ENCODE measurements at regions not wholly inside any gene's neighbourhood (a gene's known extent, or its start where the extent isn't known, plus 50 kb on each side); places are given as distances from the start of the nearest gene placed in this dataset.

GRCh38 chr18:64720781-64721464 is 572.0 kb upstream of the LINC00305 start:
- intact Hi-C loops (cut with micrococcal nuclease) (no loop called here), in situ Hi-C loops (cut with MboI) (no loop called here)
- Histone ChIP-seq H3K79me2 (ENCODE audit: control insufficient read depth, insufficient read depth, low read length) (no peaks in the 10 kb centered on the region), H3K27ac (ENCODE audit: extremely low read depth, low read depth, low read length) (no peak overlapping the region), H4K20me1 (replicated peaks; ENCODE audit: control insufficient read depth, insufficient read depth, low read length) (no peaks in the 10 kb centered on the region), H3K27me3 (ENCODE audit: control insufficient read depth in 2 of 2, insufficient read depth in 2 of 2, low read length in 2 of 2) (no peaks in the 10 kb centered on the region), H3K4me1 (replicated peaks in 1 of 2; ENCODE audit: control insufficient read depth in 2 of 2, insufficient read depth in 2 of 2, low read length in 2 of 2) (no peaks in the 10 kb centered on the region), H3K36me3 (ENCODE audit: control insufficient read depth, insufficient read depth, low read length) (no peaks in the 10 kb centered on the region), H3K9ac (ENCODE audit: insufficient read depth in 1 of 2, low read depth in 2 of 2, low read length in 2 of 2) (no peak overlapping the region), H2AFZ (ENCODE audit: low read depth, low read length) (no peak overlapping the region), H3K9me3 (replicated peaks; ENCODE audit: control insufficient read depth, insufficient read depth, low read depth, low read length) (no peaks in the 10 kb centered on the region), H3K4me3 (no peak overlapping the region), H3K4me2 (ENCODE audit: insufficient read depth, low read length) (no peak overlapping the region), H3K9me1 (ENCODE audit: control insufficient read depth, insufficient read depth, low read length) (no peaks in the 10 kb centered on the region)
- TF ChIP-seq MYNN (IDR thresholded peaks at IDR 0.05) (no peak), MYNN (CRISPR knock-in tag; IDR thresholded peaks at IDR 0.05) (no peak), ZNF431 (CRISPR knock-in tag; IDR thresholded peaks at IDR 0.05) (no peak), BRD4 (IDR thresholded peaks at IDR 0.05) (no peak), CC2D1A (IDR thresholded peaks at IDR 0.05) (no peak), ZNF436 (CRISPR knock-in tag; IDR thresholded peaks at IDR 0.05) (no peak), SIRT6 (IDR thresholded peaks at IDR 0.05; ENCODE audit: low read depth, low read length) (no peak), SNIP1 (IDR thresholded peaks at IDR 0.05; ENCODE audit: low read depth) (no peak), FOXP4 (CRISPR knock-in tag; IDR thresholded peaks at IDR 0.05; ENCODE audit: borderline replicate concordance) (no peak), MXI1 (IDR thresholded peaks at IDR 0.05; ENCODE audit: low read depth, low read length) (no peak), THRA (IDR thresholded peaks at IDR 0.05) (no peak), ESRRA (IDR thresholded peaks at IDR 0.05; ENCODE audit: borderline replicate concordance, low read depth) (no peak)
- POLR2A ChIA-PET: no interaction called here
- BruUV-seq (replicated peaks): no TSS peak
- 0% methylated on average over 12 of the region's 19 CpGs for WGBS (ENCODE audit: insufficient coverage, low coverage, missing lambda C conversion rate)
- ATAC-seq (no peak), DNase-seq (ENCODE audit: extremely low read depth in 1 of 4, low spot score in 3 of 4) (no peak), FAIRE-seq (no peak)
- CTCF ChIA-PET (ENCODE audit: low intra/inter-chr PET ratio): no interaction called here

All from K562 (cell line).